T-helper 1 cell treated with Interleukin-12 subunit alpha and Interleukin-12 subunit beta and Interleukin-4 antibody, amounts not matched to agents 30 μg/mL and 1 μg/mL, for 36 hours (primary cell): ENCODE measurements at regions not wholly inside any gene's neighbourhood (a gene's known extent, or its start where the extent isn't known, plus 50 kb on each side); places are given as distances from the start of the nearest gene placed in this dataset.

Experiments used
- H3K27ac Mint-ChIP-seq: one replicate; pipeline ENCODE4 v1.8.0; 2021; ENCODE audit warnings: mild to moderate bottlenecking, mixed read lengths
- H3K27me3 Mint-ChIP-seq: one replicate; pipeline ENCODE4 v1.8.0; 2021; ENCODE audit warnings: low read depth, mixed read lengths
- H3K36me3 Mint-ChIP-seq: one replicate; pipeline ENCODE4 v1.8.0; 2021; ENCODE audit warnings: low read depth, mixed read lengths
- H3K4me1 Mint-ChIP-seq: one replicate; pipeline ENCODE4 v1.8.0; 2021; ENCODE audit warnings: low read depth, mixed read lengths
- H3K4me3 Mint-ChIP-seq: one replicate; pipeline ENCODE4 v1.8.0; 2021; ENCODE audit warnings: mild to moderate bottlenecking, moderate library complexity, mixed read lengths
- H3K9me3 Mint-ChIP-seq: one replicate; pipeline ENCODE4 v1.8.0; 2021; ENCODE audit warnings: mixed read lengths

DNA sequence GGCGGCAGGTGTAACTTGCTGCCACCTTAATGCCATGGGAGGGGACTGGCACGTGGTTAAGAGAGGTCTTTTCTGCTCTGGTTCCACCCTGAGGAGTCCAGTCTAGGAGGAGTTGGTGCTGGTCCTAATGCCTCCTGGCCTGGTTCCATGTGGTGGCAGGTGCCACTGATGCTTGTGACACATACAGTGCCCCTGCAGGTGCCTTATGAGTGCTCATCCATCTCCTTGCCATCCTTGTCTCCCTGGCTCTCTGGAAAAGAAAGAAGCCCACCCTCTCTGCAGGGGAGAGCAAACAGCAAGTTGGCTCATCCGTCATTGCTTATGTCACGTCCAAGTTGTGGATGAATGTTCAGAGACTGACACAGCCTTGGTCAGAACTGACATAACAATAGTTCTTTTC is 175.8 kb upstream of the DPH6 start:
- no peak overlapping the region for H3K27ac Mint-ChIP-seq
- H3K9me3 Mint-ChIP-seq, result peaks cover 3% of the 10 kb centered on the region
- no peak overlapping the region for H3K4me3 Mint-ChIP-seq
- no peaks in the 10 kb centered on the region for H3K36me3 Mint-ChIP-seq
- H3K4me1 Mint-ChIP-seq, result no peaks in the 10 kb centered on the region
- no peaks in the 10 kb centered on the region for H3K27me3 Mint-ChIP-seq

DNA sequence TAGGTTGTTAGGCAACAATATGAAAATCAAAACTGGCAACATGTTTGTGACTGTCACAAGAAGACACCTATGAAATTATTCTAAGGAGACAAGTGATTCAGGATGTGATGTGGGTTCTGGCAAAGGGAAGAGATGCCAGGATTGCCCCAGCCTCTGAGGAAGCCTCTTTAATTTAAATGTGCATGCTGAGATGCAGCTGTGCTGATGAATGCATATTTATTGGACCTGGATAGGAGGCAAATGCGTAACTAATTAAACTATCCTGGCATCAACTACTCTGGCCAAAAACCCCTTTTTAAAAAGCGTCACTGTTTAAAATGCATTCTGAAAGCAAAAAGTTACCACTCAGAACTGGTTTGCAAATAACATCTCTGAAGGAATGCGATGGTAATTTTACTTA is 176.5 kb upstream of the DPH6 start:
- no peak overlapping the region for H3K27ac Mint-ChIP-seq
- no peak overlapping the region for H3K4me3 Mint-ChIP-seq
- H3K4me1 Mint-ChIP-seq, result no peaks in the 10 kb centered on the region
- peaks cover 3% of the 10 kb centered on the region for H3K9me3 Mint-ChIP-seq
- no peaks in the 10 kb centered on the region for H3K36me3 Mint-ChIP-seq
- H3K27me3 Mint-ChIP-seq, result no peaks in the 10 kb centered on the region

DNA sequence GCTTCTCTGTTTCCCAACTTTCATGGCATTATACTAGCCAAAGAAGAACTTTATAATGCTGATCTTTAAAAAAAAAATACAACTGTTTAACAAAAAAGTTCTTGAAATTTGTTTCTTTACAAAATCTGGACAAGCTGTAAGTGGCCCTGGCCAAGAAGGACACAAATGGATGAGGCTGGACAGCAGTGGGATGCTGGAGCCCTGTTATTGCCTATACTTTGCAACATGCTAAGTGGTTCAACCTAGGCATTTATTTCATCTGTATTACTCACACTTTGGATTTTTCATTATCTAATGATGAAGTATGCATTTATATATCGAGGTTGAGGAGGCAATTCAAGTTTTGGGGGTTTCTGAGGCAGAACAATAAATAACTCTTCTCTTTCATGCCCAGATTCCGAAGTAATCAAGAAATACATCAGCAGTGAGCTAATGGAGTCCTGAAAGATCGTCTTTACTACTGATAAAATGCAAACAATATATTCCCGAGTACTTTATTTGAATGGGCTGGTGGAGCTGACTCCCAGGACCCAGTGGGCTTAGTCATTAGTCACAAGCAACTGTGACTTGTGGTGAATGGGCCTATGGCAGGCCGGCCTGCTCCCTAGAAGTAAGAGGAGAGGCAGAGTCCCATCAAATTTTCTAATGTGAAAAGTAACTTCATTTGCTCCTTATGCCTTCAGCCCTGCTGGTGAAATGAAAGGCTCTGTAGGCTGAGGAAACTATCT is 177.3 kb upstream of the DPH6 start:
- Mint-ChIP-seq H3K36me3 (no peaks in the 10 kb centered on the region), H3K27ac (no peak overlapping the region), H3K4me3 (no peak overlapping the region), H3K4me1 (no peaks in the 10 kb centered on the region), H3K9me3 (peaks cover 3% of the 10 kb centered on the region), H3K27me3 (no peaks in the 10 kb centered on the region)

DNA sequence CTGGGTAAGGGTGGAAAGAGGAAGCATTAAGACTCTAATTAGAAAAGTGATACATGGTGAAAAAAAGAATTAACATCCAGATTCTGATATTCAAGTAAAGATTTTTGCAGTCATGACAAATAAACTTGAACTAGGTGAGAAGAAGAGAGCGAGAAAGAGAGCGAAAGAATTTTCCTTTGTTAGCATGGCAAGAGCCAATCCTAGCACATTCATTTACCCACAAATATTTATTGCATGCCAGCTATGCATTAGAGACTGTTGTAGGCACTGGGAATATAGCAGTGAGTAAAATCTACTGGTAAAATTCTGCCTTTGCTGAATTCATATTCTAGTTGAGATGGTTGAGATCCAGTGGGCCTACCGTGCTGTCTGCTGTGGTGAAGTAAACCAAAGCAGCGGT is 177.9 kb upstream of the DPH6 start:
- Mint-ChIP-seq H3K36me3 (no peaks in the 10 kb centered on the region), H3K4me1 (no peaks in the 10 kb centered on the region), H3K27me3 (no peaks in the 10 kb centered on the region), H3K9me3 (peaks cover 3% of the 10 kb centered on the region), H3K27ac (no peak overlapping the region), H3K4me3 (no peak overlapping the region)

DNA sequence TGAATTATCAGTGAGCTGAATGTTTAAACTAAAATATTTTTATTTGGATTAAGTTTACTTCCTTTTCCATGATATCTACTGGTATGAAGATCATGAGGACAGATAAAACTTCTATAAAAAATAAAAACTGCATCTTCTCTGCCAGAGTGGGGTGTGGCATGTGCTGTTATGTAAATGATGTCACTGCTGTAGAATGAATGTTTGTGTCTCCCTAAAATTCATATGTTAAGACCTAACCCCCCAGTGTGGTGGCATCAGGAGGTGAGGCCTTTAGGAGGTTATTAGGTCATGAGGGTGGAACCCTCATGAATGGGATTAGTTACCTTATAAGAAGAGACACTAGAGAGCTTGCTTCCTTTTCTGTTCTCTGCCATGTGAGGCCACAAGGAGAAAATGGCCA is 178.7 kb upstream of the DPH6 start:
- Mint-ChIP-seq H3K4me1 (no peaks in the 10 kb centered on the region), H3K27ac (no peak overlapping the region), H3K9me3 (no peaks in the 10 kb centered on the region), H3K36me3 (no peaks in the 10 kb centered on the region), H3K27me3 (no peaks in the 10 kb centered on the region), H3K4me3 (no peak overlapping the region)

DNA sequence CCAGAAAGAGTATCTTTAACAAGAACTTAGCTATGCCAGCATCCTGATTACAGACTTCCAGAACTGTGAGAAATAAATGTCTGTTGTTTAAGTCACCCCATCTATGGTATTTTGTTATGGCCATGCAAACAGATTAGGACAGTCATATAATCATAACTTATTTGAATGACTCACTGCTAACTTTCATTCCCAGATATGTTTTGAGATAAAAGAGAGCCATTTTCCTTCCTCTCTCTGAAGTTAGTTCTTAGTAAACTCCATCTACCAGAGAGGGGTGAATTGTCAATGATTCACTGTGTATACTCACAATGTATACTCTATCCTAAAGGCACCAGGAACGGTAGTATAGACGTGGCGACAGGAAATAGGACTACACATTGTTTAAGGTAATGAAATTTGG is 179.4 kb upstream of the DPH6 start:
- no peaks in the 10 kb centered on the region for H3K36me3 Mint-ChIP-seq
- no peak overlapping the region for H3K4me3 Mint-ChIP-seq
- no peaks in the 10 kb centered on the region for H3K4me1 Mint-ChIP-seq
- no peaks in the 10 kb centered on the region for H3K9me3 Mint-ChIP-seq
- no peaks in the 10 kb centered on the region for H3K27me3 Mint-ChIP-seq
- no peak overlapping the region for H3K27ac Mint-ChIP-seq

DNA sequence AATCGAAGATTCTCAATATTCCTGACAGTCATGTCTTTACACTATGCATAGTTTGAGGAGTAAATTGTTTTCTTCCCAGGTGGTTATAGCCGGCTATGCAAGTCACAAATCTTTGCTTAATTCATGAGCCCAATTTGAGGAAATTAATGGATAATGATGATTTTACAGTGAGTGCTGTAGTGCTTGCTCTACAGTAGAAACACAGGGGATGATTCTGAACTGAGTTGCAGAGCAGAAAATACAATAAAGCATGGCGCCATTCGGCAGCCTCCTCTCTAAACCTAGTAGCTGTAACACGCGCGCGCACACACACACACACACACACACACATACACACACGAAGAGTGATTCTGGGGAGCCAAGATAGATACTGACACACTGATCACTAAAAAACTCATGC is 181.7 kb upstream of the DPH6 start:
- Mint-ChIP-seq H3K4me3 (no peak overlapping the region), H3K27me3 (no peaks in the 10 kb centered on the region), H3K36me3 (no peaks in the 10 kb centered on the region), H3K4me1 (no peaks in the 10 kb centered on the region), H3K9me3 (no peaks in the 10 kb centered on the region), H3K27ac (no peak overlapping the region)

DNA sequence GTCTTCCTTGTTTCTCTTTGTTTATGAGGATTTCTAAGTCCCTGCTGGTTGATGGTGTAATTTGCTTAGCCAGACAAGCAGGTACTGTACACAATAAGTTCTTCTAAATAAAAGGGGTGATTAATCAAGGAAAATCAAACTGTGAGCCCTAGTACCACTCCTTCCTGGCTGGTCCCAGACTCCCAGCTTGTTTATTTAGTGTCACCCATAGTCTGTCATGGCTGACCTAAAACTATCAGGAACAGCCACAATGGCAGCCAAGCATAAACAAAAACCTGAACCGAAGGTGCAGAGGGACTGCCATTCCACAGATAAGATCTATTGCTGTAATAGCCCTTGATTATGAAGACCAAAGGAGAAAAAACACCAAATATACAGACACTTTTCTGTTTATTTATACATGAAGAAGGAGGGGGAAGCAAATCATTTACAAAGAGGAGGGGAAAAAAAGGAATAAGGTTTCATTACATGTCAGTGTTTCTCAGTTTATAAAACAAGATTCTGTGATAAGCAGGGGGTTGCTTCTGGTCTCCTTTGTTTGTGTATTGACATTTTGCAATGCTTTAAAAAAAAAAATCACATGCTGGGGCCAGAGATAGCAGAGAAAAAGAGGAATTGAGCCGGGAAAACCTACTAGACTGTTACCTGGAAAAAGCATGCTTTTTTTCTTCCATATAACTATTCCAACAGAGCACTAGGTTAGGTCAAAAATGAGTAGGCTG is 182.4 kb upstream of the DPH6 start:
- no peak overlapping the region for H3K4me3 Mint-ChIP-seq
- no peaks in the 10 kb centered on the region for H3K36me3 Mint-ChIP-seq
- H3K27ac Mint-ChIP-seq, result no peak overlapping the region
- H3K4me1 Mint-ChIP-seq, result no peaks in the 10 kb centered on the region
- H3K27me3 Mint-ChIP-seq, result no peaks in the 10 kb centered on the region
- no peaks in the 10 kb centered on the region for H3K9me3 Mint-ChIP-seq

DNA sequence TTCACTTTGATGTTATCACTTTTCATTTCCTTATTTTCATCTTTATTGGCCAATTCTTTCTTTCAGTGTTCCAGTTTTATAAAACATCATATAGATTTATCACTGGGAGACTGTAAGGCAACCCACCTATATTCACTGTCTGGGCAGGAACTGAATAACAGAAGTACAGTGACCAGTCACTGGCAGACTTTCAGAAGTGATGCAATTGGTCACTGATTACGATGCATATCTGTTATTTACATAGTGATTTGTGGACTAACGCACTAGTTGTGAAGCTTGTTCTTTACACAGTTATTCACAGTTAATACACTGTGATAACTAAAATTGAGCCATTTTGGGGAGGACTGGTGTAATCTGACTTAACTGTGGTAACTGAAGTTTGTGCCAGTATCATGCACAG is 190.2 kb upstream of the DPH6 start:
- H3K27me3 Mint-ChIP-seq, result no peaks in the 10 kb centered on the region
- no peaks in the 10 kb centered on the region for H3K4me1 Mint-ChIP-seq
- H3K9me3 Mint-ChIP-seq, result peaks cover 5% of the 10 kb centered on the region
- H3K27ac Mint-ChIP-seq, result no peak overlapping the region
- H3K36me3 Mint-ChIP-seq, result no peaks in the 10 kb centered on the region
- no peak overlapping the region for H3K4me3 Mint-ChIP-seq

DNA sequence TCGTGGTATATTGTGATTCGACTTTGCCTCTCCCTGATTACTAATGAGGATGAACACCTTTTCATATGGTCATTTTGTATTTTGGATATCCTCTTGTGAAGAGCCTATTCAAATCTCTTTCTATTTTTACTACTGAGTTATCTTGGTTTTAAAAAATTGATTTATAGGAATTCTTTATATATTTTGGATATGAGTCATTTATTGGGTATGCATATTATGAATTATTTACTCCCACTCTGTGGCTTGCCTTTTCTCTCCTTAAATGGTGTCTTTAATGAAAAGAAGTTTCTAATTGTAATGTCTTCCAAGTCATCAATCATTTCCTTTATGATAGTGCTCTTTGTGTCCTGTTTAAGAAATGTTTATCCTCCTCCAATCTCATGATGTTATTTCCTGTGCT is 191.5 kb upstream of the DPH6 start:
- H3K27ac Mint-ChIP-seq, result no peak overlapping the region
- H3K36me3 Mint-ChIP-seq, result no peaks in the 10 kb centered on the region
- H3K27me3 Mint-ChIP-seq, result no peaks in the 10 kb centered on the region
- H3K9me3 Mint-ChIP-seq, result peaks cover 5% of the 10 kb centered on the region
- no peaks in the 10 kb centered on the region for H3K4me1 Mint-ChIP-seq
- H3K4me3 Mint-ChIP-seq, result no peak overlapping the region

DNA sequence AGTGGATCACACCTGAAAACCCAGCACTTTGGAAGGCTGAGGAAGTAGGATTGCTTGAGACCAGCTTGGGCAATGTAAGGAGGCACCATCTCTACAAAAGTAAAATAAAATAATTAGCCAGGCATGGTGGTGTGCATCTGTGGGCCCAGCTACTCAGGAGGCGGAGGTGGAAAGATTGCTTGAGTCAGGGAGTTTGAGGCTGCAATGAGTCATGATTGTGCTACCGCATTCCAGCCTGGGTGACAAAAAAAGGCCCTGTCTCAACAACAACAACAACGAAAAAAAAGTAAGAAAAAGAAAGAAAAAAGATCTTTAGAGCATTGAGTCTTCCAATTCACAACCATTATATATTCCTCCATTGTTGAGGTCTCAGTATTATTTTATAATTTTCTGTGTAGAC is 192.4 kb upstream of the DPH6 start:
- Mint-ChIP-seq H3K4me3 (no peak overlapping the region), H3K4me1 (no peaks in the 10 kb centered on the region), H3K9me3 (peaks cover 5% of the 10 kb centered on the region), H3K27me3 (no peaks in the 10 kb centered on the region), H3K27ac (no peak overlapping the region), H3K36me3 (no peaks in the 10 kb centered on the region)

DNA sequence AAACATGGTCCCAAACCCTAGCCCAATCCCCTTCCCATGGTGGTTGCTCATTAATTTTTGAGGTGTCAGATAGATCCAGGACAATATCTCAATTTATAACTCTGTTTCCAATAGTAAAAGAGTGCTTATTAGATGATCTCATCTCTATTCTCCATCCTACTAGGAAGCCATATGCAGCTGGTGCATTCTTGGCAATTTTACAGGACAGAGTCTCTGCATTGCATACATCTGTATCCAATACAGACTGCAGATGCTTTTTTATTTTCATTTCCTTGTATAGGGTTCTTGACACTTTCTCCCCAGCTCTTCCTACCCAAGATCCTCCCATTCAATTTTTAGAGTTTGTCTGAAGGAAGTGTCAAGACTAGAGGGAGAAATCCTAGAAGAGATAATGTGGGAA is 194.8 kb upstream of the DPH6 start:
- Mint-ChIP-seq H3K36me3 (no peaks in the 10 kb centered on the region), H3K9me3 (peaks cover 5% of the 10 kb centered on the region), H3K27ac (no peak overlapping the region)

DNA sequence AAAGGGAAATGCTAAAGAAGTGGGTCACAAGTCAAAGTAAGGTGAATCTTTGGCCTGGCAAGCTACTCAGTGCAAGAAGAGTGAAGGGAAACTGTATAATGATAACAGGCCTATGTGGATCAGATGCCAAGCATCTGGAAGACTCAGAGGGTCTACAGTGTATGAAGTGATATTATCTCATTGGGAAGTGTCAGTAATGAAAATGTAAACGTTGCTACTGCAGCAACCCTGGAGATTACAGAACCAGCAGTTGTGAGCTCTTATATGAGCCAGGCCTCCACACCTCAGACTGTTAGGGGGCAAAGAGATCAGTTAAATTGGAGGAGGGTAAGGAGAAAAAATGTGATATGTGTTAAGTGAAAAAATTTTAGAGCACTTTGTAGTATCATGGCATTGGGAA is 195.4 kb upstream of the DPH6 start:
- Mint-ChIP-seq H3K4me3 (no peak overlapping the region), H3K27ac (no peak overlapping the region), H3K4me1 (no peaks in the 10 kb centered on the region)

More for the DNA sequence above, 194.8 kb upstream of the DPH6 start:
- H3K4me1 Mint-ChIP-seq, result no peaks in the 10 kb centered on the region
- no peak overlapping the region for H3K4me3 Mint-ChIP-seq
- H3K27me3 Mint-ChIP-seq, result no peaks in the 10 kb centered on the region

DNA sequence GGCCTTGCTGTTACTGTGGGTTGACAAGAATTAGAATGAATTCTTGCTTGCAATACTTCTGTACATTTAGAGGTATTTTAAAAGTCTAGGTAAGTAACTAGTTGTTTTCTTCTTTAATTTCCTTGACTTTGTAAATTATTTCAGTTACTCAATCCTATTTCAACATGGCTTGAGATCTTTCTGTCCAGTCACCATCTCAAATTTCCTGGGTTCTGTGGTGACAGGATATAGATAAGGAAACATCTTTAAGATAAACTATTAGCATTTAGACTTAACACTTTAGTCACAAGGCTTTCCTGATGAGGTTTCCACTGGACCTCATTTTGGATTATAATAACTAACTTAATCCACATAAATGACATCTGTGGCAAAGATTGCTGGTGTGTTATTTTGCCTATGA is 195.9 kb upstream of the DPH6 start:
- H3K27ac Mint-ChIP-seq, result no peak overlapping the region

More for the DNA sequence above, 195.4 kb upstream of the DPH6 start:
- Mint-ChIP-seq H3K36me3 (no peaks in the 10 kb centered on the region), H3K9me3 (peaks cover 5% of the 10 kb centered on the region), H3K27me3 (no peaks in the 10 kb centered on the region)

DNA sequence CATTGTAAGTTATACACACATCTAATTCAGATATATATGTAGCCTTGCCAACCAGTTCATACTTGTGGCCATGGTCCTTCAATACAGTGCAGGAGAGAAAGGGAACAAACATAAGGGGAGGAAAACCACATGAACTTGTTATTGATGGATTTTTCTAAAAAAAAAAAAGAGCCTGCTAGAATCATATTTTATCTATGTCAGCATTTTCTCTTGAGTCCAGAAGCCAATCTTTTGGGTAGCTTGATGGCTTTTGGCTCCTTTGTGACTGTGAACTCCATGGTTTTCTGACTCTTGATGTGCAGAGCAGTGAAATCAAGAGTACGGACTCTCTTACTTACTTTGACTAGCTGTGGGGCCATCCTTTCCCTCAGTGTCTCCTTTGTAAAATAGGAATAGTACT is 197.4 kb upstream of the DPH6 start:
- peaks cover 5% of the 10 kb centered on the region for H3K9me3 Mint-ChIP-seq
- no peaks in the 10 kb centered on the region for H3K27me3 Mint-ChIP-seq
- H3K4me1 Mint-ChIP-seq, result no peaks in the 10 kb centered on the region
- no peak overlapping the region for H3K4me3 Mint-ChIP-seq
- no peak overlapping the region for H3K27ac Mint-ChIP-seq
- no peaks in the 10 kb centered on the region for H3K36me3 Mint-ChIP-seq

More for the DNA sequence above, 195.9 kb upstream of the DPH6 start:
- Mint-ChIP-seq H3K4me3 (no peak overlapping the region), H3K27me3 (no peaks in the 10 kb centered on the region), H3K9me3 (peaks cover 5% of the 10 kb centered on the region), H3K4me1 (no peaks in the 10 kb centered on the region), H3K36me3 (no peaks in the 10 kb centered on the region)
